Naive thymus-derived CD4-positive, alpha-beta T cell (primary cell): ENCODE measurements at regions not wholly inside any gene's neighbourhood (a gene's known extent, or its start where the extent isn't known, plus 50 kb on each side); places are given as distances from the start of the nearest gene placed in this dataset.

Experiments used
- ATAC-seq: fragments of 150-1000 bp; cut with Tn5 transposase; 2 replicates; pipeline ENCODE4 v1.10.0; 2021; ENCODE audit warnings: mild to moderate bottlenecking, moderate library complexity
- CTCF ChIA-PET: fragments of 350-600 bp; sonication (Branson Sonifier 250); formaldehyde crosslinking; loops from one replicate; lab custom pipeline; 2021; ENCODE audit warnings: antibody characterized with exemption; lab: Charles Lee
- POLR2A ChIA-PET: fragments of 350-600 bp; sonication (Branson Sonifier 250); formaldehyde crosslinking; loops from one replicate; lab custom pipeline; 2021; ENCODE audit warnings: antibody characterized with exemption, inconsistent platforms; lab: Charles Lee
- DNase-seq, 9 donors: peaks; one replicate each; pipeline versions ENCODE4 v3.0.0 to v3.0.0-alpha.2; 2020 to 2022; ENCODE audit warnings: mixed read lengths in 1 of 9
- H3K27ac ChIP-seq: one replicate; pipeline ENCODE4 v1.7.0; 2013; ENCODE audit warnings: mild to moderate bottlenecking, low read depth, low read length, moderate library complexity
- H3K27me3 ChIP-seq, 2 donors: one replicate each; pipeline ENCODE4 v1.7.0; 2013; ENCODE audit warnings: low read length in 2 of 2, mild to moderate bottlenecking in 2 of 2, moderate library complexity in 2 of 2; ENCODE audit not compliant: control insufficient read depth in 2 of 2, insufficient read depth in 2 of 2
- H3K36me3 ChIP-seq, 3 experiments: 1 replicate in 2 of 3; 2 replicates in 1 of 3; pipeline ENCODE4 v1.7.0; 2013; ENCODE audit warnings: low read length in 3 of 3, mild to moderate bottlenecking in 3 of 3, moderate library complexity in 1 of 3; ENCODE audit not compliant: insufficient read depth in 3 of 3, control insufficient read depth in 2 of 3
- H3K4me1 ChIP-seq, 2 donors: one replicate each; pipeline ENCODE4 v1.7.0; 2013; ENCODE audit warnings: low read length in 2 of 2, mild to moderate bottlenecking in 2 of 2, moderate library complexity in 1 of 2; ENCODE audit not compliant: control insufficient read depth in 2 of 2, insufficient read depth in 2 of 2
- H3K4me3 ChIP-seq: 2 replicates; pipeline ENCODE4 v1.7.0; 2013; ENCODE audit warnings: mild to moderate bottlenecking, low read length
- H3K9me3 ChIP-seq, 3 experiments: 1 replicate in 2 of 3; 2 replicates in 1 of 3; pipeline ENCODE4 v1.7.0; 2013; ENCODE audit warnings: low read length in 3 of 3; ENCODE audit not compliant: control insufficient read depth in 2 of 3
- H3K27ac Mint-ChIP-seq, 9 donors: one replicate each; pipeline ENCODE4 v1.8.0; 2020 to 2022; ENCODE audit warnings: mixed read lengths in 9 of 9, mild to moderate bottlenecking in 8 of 9, moderate library complexity in 5 of 9, inconsistent platforms in 2 of 9
- H3K27me3 Mint-ChIP-seq, 5 donors: one replicate each; pipeline ENCODE4 v1.8.0; 2021 to 2022; ENCODE audit warnings: mixed read lengths in 5 of 5, mild to moderate bottlenecking in 1 of 5
- H3K36me3 Mint-ChIP-seq, 5 donors: one replicate each; pipeline ENCODE4 v1.8.0; 2020 to 2022; ENCODE audit warnings: mixed read lengths in 5 of 5, mild to moderate bottlenecking in 3 of 5, inconsistent platforms in 1 of 5
- H3K4me1 Mint-ChIP-seq, 7 donors: one replicate each; pipeline ENCODE4 v1.8.0; 2020 to 2022; ENCODE audit warnings: mixed read lengths in 7 of 7, mild to moderate bottlenecking in 3 of 7, inconsistent platforms in 1 of 7
- H3K4me3 Mint-ChIP-seq, 10 donors: one replicate each; pipeline ENCODE4 v1.8.0; 2020 to 2022; ENCODE audit warnings: mild to moderate bottlenecking in 10 of 10, mixed read lengths in 10 of 10, moderate library complexity in 6 of 10, inconsistent platforms in 2 of 10
- H3K9me3 Mint-ChIP-seq, 11 donors: one replicate each; pipeline ENCODE4 v1.8.0; 2020 to 2022; ENCODE audit warnings: mixed read lengths in 11 of 11, mild to moderate bottlenecking in 4 of 11, inconsistent platforms in 1 of 11, moderate library complexity in 1 of 11
- intact Hi-C, 2 donors: fragments of 100-400 bp; cut with micrococcal nuclease; formaldehyde crosslinking; loops; one replicate each; pipeline ENCODE4 v1.15.1; 2023

DNA sequence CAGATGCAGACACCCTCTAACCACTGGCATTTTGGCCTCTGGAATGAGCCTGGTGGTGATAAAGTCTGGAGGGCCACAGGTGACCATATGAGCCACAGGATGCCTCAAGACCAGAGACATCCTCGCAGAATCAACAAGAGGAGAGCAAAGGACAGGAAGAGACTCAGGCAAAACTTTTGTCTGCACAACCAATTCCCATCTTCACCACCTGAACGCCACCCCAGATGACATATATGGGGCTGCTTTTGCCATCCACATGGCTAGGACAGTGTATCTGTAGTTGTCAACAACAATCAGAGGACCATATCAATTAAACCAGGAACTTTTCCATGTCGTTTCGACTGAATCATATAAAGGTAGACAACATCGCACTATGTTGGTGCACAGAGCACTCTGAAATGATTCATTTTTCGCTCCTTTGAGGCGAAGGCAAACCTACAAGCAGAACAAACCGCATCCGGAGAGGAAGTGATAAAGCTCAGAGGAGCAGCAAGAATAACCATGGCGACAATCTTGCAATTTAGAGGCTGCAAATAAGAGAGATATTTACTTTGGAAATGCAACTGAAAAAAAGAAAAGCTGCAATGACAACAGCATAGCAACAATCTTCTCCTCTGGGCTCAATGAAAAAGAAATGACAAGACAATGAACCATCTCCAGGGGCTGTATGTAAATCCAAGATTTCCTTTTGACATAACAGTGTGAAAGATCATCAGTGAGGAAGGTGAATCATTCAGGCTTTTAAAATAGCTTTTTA, 204.5 kb downstream of the ARL4C start:
- intact Hi-C loops, result loop anchor here (1.0 to 10.0 kb wide), 19 partner anchors 9 to 438 kb away; partner anchors contain the start of gene HJURP (in 1 of the 2)
- H3K9me3 ChIP-seq, result no peaks in the 10 kb centered on the region
- no peaks in the 10 kb centered on the region for H3K36me3 ChIP-seq
- Mint-ChIP-seq H3K27ac (peak overlapping the region; percentile 92 to 100 (median 99)), H3K27me3 (no peaks in the 10 kb centered on the region), H3K4me1 (peaks cover 69 to 97% (median 93%) of the 10 kb centered on the region in 7 donors), H3K9me3 (peaks cover 0 to 16% (median 0%) of the 10 kb centered on the region in 11 donors), H3K4me3 (peak overlapping the region; percentile 60 to 87 (median 74)), H3K36me3 (peaks cover 0 to 18% (median 0%) of the 10 kb centered on the region in 5 donors)
- ATAC-seq (peak; percentile 79), DNase-seq (peak; percentile 28 to 95 (median 93))
- CTCF ChIA-PET, result interaction anchor here (0.7 to 2.3 kb wide), 15 partner anchors 46 to 1143 kb away, joined by 3 to 10 read pairs (median 3); no protein-coding TSS in a partner anchor
- peaks cover 89% of the 10 kb centered on the region in 2 donors for H3K4me1 ChIP-seq
- peak overlapping the region; percentile 94 for H3K27ac ChIP-seq
- H3K27me3 ChIP-seq, result no peaks in the 10 kb centered on the region
- peak overlapping the region; percentile 35 for H3K4me3 ChIP-seq
- POLR2A ChIA-PET, result interaction anchor here (0.6 to 12.4 kb wide), 21 partner anchors 9 to 203 kb away, joined by 3 to 270 read pairs (median 6); partner anchors contain the start of gene ARL4C

DNA sequence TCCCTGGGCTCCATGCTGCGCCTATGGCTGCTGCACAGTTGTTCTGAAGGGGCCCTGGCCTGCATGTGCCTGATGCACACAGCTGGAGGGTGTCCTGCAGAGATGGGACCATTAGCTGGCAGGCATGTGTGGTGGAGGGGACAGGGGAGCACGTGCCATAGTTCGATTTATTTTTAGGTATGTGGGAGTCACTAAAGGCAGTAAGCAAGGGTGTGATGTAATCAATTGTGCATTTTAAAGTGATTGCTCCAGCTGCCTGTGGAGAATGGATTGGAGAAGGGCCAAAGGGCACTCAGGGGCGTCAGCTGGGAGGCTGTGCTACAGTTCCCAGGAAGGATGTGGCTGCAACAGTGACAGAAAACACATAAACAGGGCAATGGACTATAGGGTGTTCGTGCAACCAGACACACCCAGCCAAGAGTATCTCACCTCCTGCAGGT, 205.1 kb downstream of the ARL4C start:
- H3K9me3 Mint-ChIP-seq, result peaks cover 0 to 16% (median 0%) of the 10 kb centered on the region in 11 donors
- ATAC-seq, result peak; percentile 19
- CTCF ChIA-PET, result interaction anchor here (0.9 to 2.3 kb wide), 12 partner anchors 11 to 316 kb away, joined by 3 to 10 read pairs (median 7); partner anchors contain the start of gene ARL4C
- DNase-seq, result peak in 5 of 9 donors; percentile 23 to 68 (median 55)
- H3K4me1 ChIP-seq, result peaks cover 84 to 89% of the 10 kb centered on the region in 2 donors
- H3K36me3 ChIP-seq, result no peaks in the 10 kb centered on the region
- H3K4me3 Mint-ChIP-seq, result peak overlapping the region; percentile 60 to 87 (median 74)
- peak overlapping the region; percentile 35 for H3K4me3 ChIP-seq
- intact Hi-C loops, result loop anchor here (1.0 to 10.0 kb wide), 19 partner anchors 10 to 437 kb away; partner anchors contain the start of gene HJURP (in 1 of the 2)
- peak overlapping the region; percentile 92 to 100 (median 99) for H3K27ac Mint-ChIP-seq
- no peaks in the 10 kb centered on the region for H3K9me3 ChIP-seq
- POLR2A ChIA-PET, result interaction anchor here (0.8 to 12.4 kb wide), 15 partner anchors 10 to 204 kb away, joined by 3 to 270 read pairs (median 9); partner anchors contain the start of gene ARL4C
- H3K4me1 Mint-ChIP-seq, result peaks cover 64 to 95% (median 90%) of the 10 kb centered on the region in 7 donors
- peak overlapping the region; percentile 94 for H3K27ac ChIP-seq
- H3K36me3 Mint-ChIP-seq, result peaks cover 0 to 19% (median 0%) of the 10 kb centered on the region in 5 donors
- H3K27me3 ChIP-seq, result no peaks in the 10 kb centered on the region
- H3K27me3 Mint-ChIP-seq, result no peaks in the 10 kb centered on the region

DNA sequence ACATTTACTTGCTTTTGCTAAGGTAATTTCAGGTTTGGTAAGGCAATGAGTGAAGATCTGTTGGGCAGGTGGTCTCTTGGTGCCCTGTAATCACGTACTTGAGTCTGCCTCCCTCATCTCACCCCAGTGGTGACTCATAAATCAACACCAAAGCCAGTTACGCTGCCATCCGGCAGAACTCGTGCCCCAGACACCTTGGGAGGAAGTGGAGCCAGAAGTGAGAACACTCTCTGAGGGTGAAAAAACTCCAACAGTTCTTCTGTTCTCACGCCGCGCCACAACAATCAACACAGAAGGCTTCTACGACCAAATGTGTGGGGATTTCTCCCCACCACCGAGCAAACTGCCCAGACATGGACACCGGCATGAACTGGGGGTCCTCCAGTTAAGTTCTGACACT, 206.2 kb downstream of the ARL4C start:
- intact Hi-C loops, result loop anchor here (1.0 to 10.0 kb wide), 7 partner anchors 73 to 436 kb away; partner anchors contain the start of gene HJURP (in 1 of the 2)

DNA sequence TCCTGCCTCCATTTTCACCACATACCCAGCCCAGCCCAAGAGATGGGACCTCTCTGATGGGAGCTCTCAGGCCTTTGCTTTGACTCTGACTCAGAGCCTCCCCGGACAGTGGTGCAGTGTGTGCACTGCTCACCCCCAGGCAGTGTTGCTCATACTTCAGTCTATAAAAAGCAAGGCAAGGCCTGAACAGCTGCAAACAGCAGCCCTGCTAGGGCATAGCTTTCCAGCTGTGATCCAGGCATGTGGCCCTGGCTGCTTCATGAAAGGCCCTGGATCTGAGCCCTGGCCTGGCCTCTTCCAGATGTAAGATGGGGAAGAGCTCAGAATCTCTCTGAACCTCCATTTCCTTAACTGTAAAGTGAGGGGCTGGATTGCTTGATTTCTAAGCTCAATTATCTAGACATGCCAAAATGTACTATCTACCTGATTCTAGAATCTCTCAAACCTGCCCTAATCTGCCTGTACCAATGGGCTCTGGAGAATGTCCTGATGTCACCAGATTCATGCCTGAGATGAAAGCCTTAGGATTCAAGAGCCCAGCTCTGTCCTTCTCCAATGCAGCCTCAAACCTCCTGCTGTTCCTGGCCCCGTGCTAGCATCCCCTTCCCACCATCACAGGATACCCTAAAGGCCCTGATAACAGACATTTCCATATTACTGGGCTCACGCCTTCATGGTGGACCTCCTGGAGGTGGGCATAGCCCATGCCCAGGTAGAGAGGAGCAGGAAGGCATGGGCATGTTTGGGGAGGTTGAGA, 206.9 kb downstream of the ARL4C start:
- no peaks in the 10 kb centered on the region for H3K27me3 ChIP-seq
- Mint-ChIP-seq H3K4me1 (peaks cover 52 to 84% (median 78%) of the 10 kb centered on the region in 7 donors), H3K4me3 (peak overlapping the region; percentile 60 to 87 (median 74)), H3K9me3 (peaks cover 0 to 13% (median 0%) of the 10 kb centered on the region in 11 donors), H3K36me3 (peaks cover 0 to 15% (median 0%) of the 10 kb centered on the region in 5 donors), H3K27me3 (no peaks in the 10 kb centered on the region), H3K27ac (peak overlapping the region; percentile 92 to 100 (median 99))
- H3K4me3 ChIP-seq, result peak overlapping the region; percentile 23
- no peaks in the 10 kb centered on the region for H3K36me3 ChIP-seq
- H3K4me1 ChIP-seq, result peaks cover 66 to 73% of the 10 kb centered on the region in 2 donors
- ATAC-seq (no peak), DNase-seq (peak in 2 of 9 donors; percentile 18 to 48)
- intact Hi-C loops, result loop anchor here (1.0 to 10.0 kb wide), 10 partner anchors 73 to 435 kb away; partner anchors contain the start of gene HJURP (in 1 of the 2)
- H3K27ac ChIP-seq, result peak overlapping the region; percentile 94
- CTCF ChIA-PET, result interaction anchor here (0.9 to 3.6 kb wide), 22 partner anchors 9 to 314 kb away, joined by 3 to 32 read pairs (median 8); partner anchors contain the start of gene ARL4C
- H3K9me3 ChIP-seq, result no peaks in the 10 kb centered on the region
- POLR2A ChIA-PET, result interaction anchor here (0.7 to 12.4 kb wide), 17 partner anchors 7 to 300 kb away, joined by 3 to 270 read pairs (median 5); partner anchors contain the start of gene ARL4C

More for the DNA sequence above, 206.2 kb downstream of the ARL4C start:
- no peaks in the 10 kb centered on the region for H3K36me3 ChIP-seq
- H3K4me1 ChIP-seq, result peaks cover 72 to 80% of the 10 kb centered on the region in 2 donors
- no peaks in the 10 kb centered on the region for H3K27me3 ChIP-seq
- Mint-ChIP-seq H3K36me3 (peaks cover 0 to 15% (median 0%) of the 10 kb centered on the region in 5 donors), H3K27me3 (no peaks in the 10 kb centered on the region), H3K4me1 (peaks cover 58 to 91% (median 85%) of the 10 kb centered on the region in 7 donors), H3K9me3 (peaks cover 0 to 13% (median 0%) of the 10 kb centered on the region in 11 donors), H3K4me3 (peak overlapping the region; percentile 60 to 87 (median 74)), H3K27ac (peak overlapping the region; percentile 92 to 100 (median 99))
- DNase-seq, result peak; percentile 54 to 91 (median 85)
- peak overlapping the region; percentile 35 for H3K4me3 ChIP-seq
- POLR2A ChIA-PET, result interaction anchor here (0.6 to 12.4 kb wide), 17 partner anchors 11 to 1217 kb away, joined by 3 to 270 read pairs (median 6); partner anchors contain the start of gene ARL4C
- CTCF ChIA-PET, result interaction anchor here (0.6 to 3.6 kb wide), 19 partner anchors 10 to 315 kb away, joined by 3 to 32 read pairs (median 7); partner anchors contain the start of gene ARL4C
- H3K27ac ChIP-seq, result peak overlapping the region; percentile 94
- ATAC-seq, result peak; percentile 79
- no peaks in the 10 kb centered on the region for H3K9me3 ChIP-seq

DNA sequence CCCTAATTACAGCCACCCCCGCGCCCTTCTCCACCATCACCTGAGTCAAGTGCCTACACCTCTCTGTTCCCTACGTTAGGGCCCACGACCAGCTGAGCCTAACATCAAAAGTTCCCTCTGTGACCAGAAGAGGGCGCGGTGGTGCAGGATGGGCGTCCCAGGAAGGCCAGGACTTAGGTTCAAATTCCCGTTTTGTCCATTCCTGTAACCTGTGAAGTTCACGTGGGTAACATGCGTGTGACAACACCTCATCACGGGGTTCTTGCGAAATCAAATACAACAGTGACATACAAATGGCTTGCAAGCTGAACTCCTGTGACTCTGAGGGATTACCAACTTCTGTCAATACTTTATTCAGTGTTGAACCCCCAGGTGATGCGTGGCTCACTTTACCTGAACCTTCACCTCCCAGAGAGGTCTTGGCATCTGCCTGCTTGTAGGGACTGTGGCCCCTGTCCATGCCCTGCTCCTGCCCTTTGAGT, 207.9 kb downstream of the ARL4C start:
- Mint-ChIP-seq H3K27me3 (no peaks in the 10 kb centered on the region), H3K9me3 (peaks cover 0 to 9% (median 0%) of the 10 kb centered on the region in 11 donors), H3K4me1 (peaks cover 47 to 80% (median 68%) of the 10 kb centered on the region in 7 donors), H3K27ac (peak overlapping the region; percentile 92 to 100 (median 99)), H3K4me3 (peak overlapping the region; percentile 10 to 87 (median 70)), H3K36me3 (peaks cover 0 to 22% (median 0%) of the 10 kb centered on the region in 5 donors)
- H3K4me1 ChIP-seq, result peaks cover 56 to 63% of the 10 kb centered on the region in 2 donors
- intact Hi-C loops, result loop anchor here (1.0 to 2.0 kb wide), 3 partner anchors 104 to 312 kb away; no protein-coding TSS in a partner anchor
- peak; percentile 61 to 81 (median 70) for DNase-seq
- H3K27ac ChIP-seq, result peak overlapping the region; percentile 94
- H3K27me3 ChIP-seq, result no peaks in the 10 kb centered on the region
- ChIA-PET CTCF (interaction anchor here (0.7 to 3.6 kb wide), 26 partner anchors 8 to 213 kb away, joined by 3 to 32 read pairs (median 6); partner anchors contain the start of gene ARL4C), POLR2A (interaction anchor here (0.7 to 12.4 kb wide), 13 partner anchors 8 to 207 kb away, joined by 3 to 270 read pairs (median 10); partner anchors contain the start of gene ARL4C)
- H3K36me3 ChIP-seq, result no peaks in the 10 kb centered on the region
- H3K4me3 ChIP-seq, result no peak overlapping the region
- no peaks in the 10 kb centered on the region for H3K9me3 ChIP-seq
- peak; percentile 30 for ATAC-seq
